SK-N-SH treated with all-trans-retinoic acid at 6 μM for 48 hours (cell line): ENCODE measurements at regions not wholly inside any gene's neighbourhood (a gene's known extent, or its start where the extent isn't known, plus 50 kb on each side); places are given as distances from the start of the nearest gene placed in this dataset.

Experiments
- ARNTL ChIP-seq: fragments of 450-650 bp; formaldehyde crosslinking; IDR thresholded peaks from 2 replicates; pipeline ENCODE4 v1.5.0; 2020; ENCODE audit warnings: low read depth, mild to moderate bottlenecking, moderate library complexity, borderline replicate concordance
- BACH2 ChIP-seq: fragments of 250-450 bp; sonication (Bioruptor Pico); IDR thresholded peaks from 2 replicates; pipeline ENCODE4 v1.9.0; 2021; ENCODE audit warnings: mild to moderate bottlenecking, borderline replicate concordance
- PATZ1 ChIP-seq: fragments of 250-450 bp; sonication (Bioruptor Pico); IDR thresholded peaks from 2 replicates; pipeline ENCODE4 v1.8.0; 2020; ENCODE audit warnings: mild to moderate bottlenecking, moderate library complexity, borderline replicate concordance
- SNAI2 ChIP-seq: fragments of 250-450 bp; sonication (Bioruptor Pico); IDR thresholded peaks from 2 replicates; pipeline ENCODE4 v1.5.0; 2020; ENCODE audit warnings: mild to moderate bottlenecking, moderate library complexity
- TSHZ2 ChIP-seq: fragments of 250-450 bp; sonication (Bioruptor Pico); IDR thresholded peaks from 2 replicates; pipeline ENCODE4 v1.5.0; 2020; ENCODE audit warnings: mild to moderate bottlenecking, moderate library complexity
- ZC3H10 ChIP-seq: fragments of 250-450 bp; sonication (Bioruptor Pico); IDR thresholded peaks from 2 replicates; pipeline ENCODE4 v1.5.1; 2021; ENCODE audit warnings: mild to moderate bottlenecking, moderate library complexity
- ZFP3 ChIP-seq: fragments of 250-450 bp; sonication (Bioruptor Pico); IDR thresholded peaks from 2 replicates; pipeline ENCODE4 v1.5.0; 2020; ENCODE audit warnings: mild to moderate bottlenecking, moderate library complexity
- ZFP30 ChIP-seq: fragments of 450-650 bp; formaldehyde crosslinking; IDR thresholded peaks from 2 replicates; pipeline ENCODE4 v1.5.0; 2022; ENCODE audit warnings: mild to moderate bottlenecking, moderate library complexity
- ZNF565 ChIP-seq: fragments of 450-650 bp; formaldehyde crosslinking; conservative IDR thresholded peaks from 2 replicates; pipeline ENCODE4 v1.5.0; 2020; ENCODE audit warnings: low read depth, mild to moderate bottlenecking, moderate library complexity
- ZNF8 ChIP-seq: fragments of 450-650 bp; formaldehyde crosslinking; IDR thresholded peaks from 2 replicates; pipeline ENCODE4 v1.5.0; 2020; ENCODE audit warnings: mild to moderate bottlenecking, moderate library complexity

GRCh38 chr4:141395246-141395830 is 174.6 kb downstream of the ZNF330 start:
- no peak for TF ChIP-seq ZFP3 (CRISPR knock-in tag)
- TF ChIP-seq BACH2 (CRISPR knock-in tag), result no peak
- TF ChIP-seq TSHZ2 (CRISPR knock-in tag), result no peak
- TF ChIP-seq ZC3H10 (CRISPR knock-in tag), result no peak
- TF ChIP-seq ZFP30, result no peak
- TF ChIP-seq ZNF565 (CRISPR knock-in tag), result no peak
- TF ChIP-seq ZNF8, result no peak
- no peak for TF ChIP-seq PATZ1
- no peak for TF ChIP-seq ARNTL (CRISPR knock-in tag)
- TF ChIP-seq SNAI2 (CRISPR knock-in tag), result no peak
